Parathyroid adenoma (tissue), 2 donors: ENCODE measurements at regions not wholly inside any gene's neighbourhood (a gene's known extent, or its start where the extent isn't known, plus 50 kb on each side); places are given as distances from the start of the nearest gene placed in this dataset.

Source experiments
- H2AFZ ChIP-seq: fragments of 300-600 bp; sonication (generic); one replicate; pipeline ENCODE4 v1.7.0; 2017; ENCODE audit warnings: antibody characterized with exemption, mild to moderate bottlenecking
- H3K27ac ChIP-seq: fragments of 300-600 bp; sonication (generic); one replicate; pipeline ENCODE4 v1.7.0; 2017
- H3K27me3 ChIP-seq: fragments of 300-600 bp; sonication (generic); one replicate; pipeline ENCODE4 v1.7.0; 2017; ENCODE audit warnings: low read length; ENCODE audit not compliant: control insufficient read depth, insufficient read depth
- H3K36me3 ChIP-seq: fragments of 300-600 bp; sonication (generic); one replicate; pipeline ENCODE4 v1.7.0; 2017; ENCODE audit warnings: low read length; ENCODE audit not compliant: control insufficient read depth, insufficient read depth
- H3K4me1 ChIP-seq: fragments of 300-600 bp; sonication (generic); one replicate; pipeline ENCODE4 v1.7.0; 2017; ENCODE audit warnings: control low read depth
- H3K4me2 ChIP-seq: fragments of 300-600 bp; sonication (generic); one replicate; pipeline ENCODE4 v1.7.0; 2017; ENCODE audit warnings: low read length
- H3K4me3 ChIP-seq: fragments of 300-600 bp; sonication (generic); one replicate; pipeline ENCODE4 v1.7.0; 2017; ENCODE audit warnings: low read depth, low read length
- H3K79me2 ChIP-seq: fragments of 300-600 bp; sonication (generic); one replicate; pipeline ENCODE4 v1.7.0; 2017; ENCODE audit warnings: control low read depth
- H3K9ac ChIP-seq: fragments of 300-600 bp; sonication (generic); one replicate; pipeline ENCODE4 v1.7.0; 2017; ENCODE audit warnings: mild to moderate bottlenecking
- H3K9me3 ChIP-seq: fragments of 300-600 bp; sonication (generic); one replicate; pipeline ENCODE4 v1.7.0; 2017; ENCODE audit warnings: low read length; ENCODE audit not compliant: control insufficient read depth
- CTCF ChIP-seq: fragments of 300-600 bp; sonication (generic); IDR thresholded peaks from one replicate; pipeline ENCODE4 v1.7.0; 2017; ENCODE audit warnings: antibody characterized with exemption, mild to moderate bottlenecking
- donor health status: primary hyperparathyroidism.

DNA sequence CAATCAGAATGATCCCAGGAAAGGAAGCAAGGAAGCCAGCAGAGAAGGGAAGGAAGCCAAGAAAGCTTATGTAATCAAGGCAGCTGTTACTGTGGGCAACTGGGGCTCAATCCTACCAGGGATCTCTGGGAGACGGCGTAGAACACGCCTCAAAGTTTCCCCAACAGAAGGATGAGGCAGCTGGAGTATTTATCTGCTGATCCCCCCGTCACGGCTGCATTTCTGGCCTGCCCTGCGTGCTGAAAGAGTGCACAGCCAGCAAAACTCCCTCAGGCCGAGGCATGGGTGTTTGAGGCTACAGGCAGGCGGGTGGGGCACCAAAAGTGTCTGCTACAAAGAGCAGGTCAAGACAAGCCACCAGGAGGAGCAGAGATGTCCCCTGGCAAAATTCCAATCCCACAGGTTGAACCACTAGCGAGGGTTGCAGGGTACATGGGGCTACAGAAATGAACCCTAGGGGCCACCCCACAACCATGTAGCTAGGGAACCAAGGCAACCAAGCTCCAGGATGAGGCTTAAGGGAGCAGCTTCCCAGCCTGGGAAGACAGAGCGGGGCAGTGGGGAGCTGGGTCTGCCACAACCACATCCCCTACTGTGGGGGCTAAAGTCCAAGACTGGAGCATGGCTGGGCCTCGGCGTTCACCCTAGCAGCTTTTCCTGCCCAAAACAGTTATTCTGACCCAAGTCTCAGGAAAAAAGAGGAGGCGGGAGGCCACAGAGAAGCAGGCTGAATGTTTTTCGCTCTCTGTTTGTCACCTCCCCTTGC is 113.4 kb downstream of the BCOR start:
- H3K4me2 ChIP-seq = no peak overlapping the region
- H3K79me2 ChIP-seq = no peaks in the 10 kb centered on the region
- H3K9me3 ChIP-seq = no peaks in the 10 kb centered on the region
- no peak overlapping the region for H2AFZ ChIP-seq
- H3K27ac ChIP-seq = no peak overlapping the region
- no peaks in the 10 kb centered on the region for H3K27me3 ChIP-seq
- no peaks in the 10 kb centered on the region for H3K36me3 ChIP-seq
- H3K4me3 ChIP-seq = no peak overlapping the region
- H3K9ac ChIP-seq = no peak overlapping the region
- H3K4me1 ChIP-seq = no peaks in the 10 kb centered on the region
- no peak for TF ChIP-seq CTCF

- no peak overlapping the region for H2AFZ ChIP-seq
- H3K27ac ChIP-seq = no peak overlapping the region
- H3K4me2 ChIP-seq = no peak overlapping the region
- H3K36me3 ChIP-seq = no peaks in the 10 kb centered on the region
- H3K27me3 ChIP-seq = no peaks in the 10 kb centered on the region
- TF ChIP-seq CTCF = no peak
- H3K79me2 ChIP-seq = no peaks in the 10 kb centered on the region
- H3K4me1 ChIP-seq = no peaks in the 10 kb centered on the region
- H3K9ac ChIP-seq = no peak overlapping the region
- H3K4me3 ChIP-seq = no peak overlapping the region
- H3K9me3 ChIP-seq = no peaks in the 10 kb centered on the region
Observed at GRCh38 chrX:39985071-39985470, 112.7 kb downstream of the BCOR start.

GRCh38 chrX:39985551-39985950 is 112.2 kb downstream of the BCOR start:
- Histone ChIP-seq H3K27ac (no peak overlapping the region), H2AFZ (no peak overlapping the region), H3K4me1 (no peaks in the 10 kb centered on the region), H3K79me2 (no peaks in the 10 kb centered on the region), H3K36me3 (no peaks in the 10 kb centered on the region), H3K4me2 (no peak overlapping the region), H3K27me3 (no peaks in the 10 kb centered on the region), H3K9me3 (no peaks in the 10 kb centered on the region), H3K4me3 (no peak overlapping the region), H3K9ac (no peak overlapping the region)
- TF ChIP-seq CTCF = no peak

DNA sequence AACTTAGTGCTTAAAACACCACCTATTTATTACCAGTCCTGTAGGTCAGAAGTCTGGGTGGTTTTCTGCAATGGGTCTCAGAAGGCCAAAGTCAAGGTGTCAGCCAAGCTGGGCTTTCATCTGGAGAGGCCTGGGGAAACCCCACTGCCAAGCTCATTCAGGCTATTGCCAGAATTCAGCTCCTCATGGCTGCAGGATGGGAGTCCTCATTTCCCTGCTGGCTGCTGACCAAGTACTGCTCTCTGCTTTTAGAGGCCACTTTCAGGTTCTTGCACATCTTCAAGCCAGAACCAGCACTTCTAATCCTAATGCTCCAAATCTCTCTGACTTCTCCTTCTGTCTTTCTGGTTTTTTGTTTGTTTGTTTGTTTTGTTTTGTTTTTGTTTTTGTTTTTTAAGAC is 109.3 kb downstream of the BCOR start:
- no peak for TF ChIP-seq CTCF
- no peak overlapping the region for H3K9ac ChIP-seq
- no peaks in the 10 kb centered on the region for H3K27me3 ChIP-seq
- no peaks in the 10 kb centered on the region for H3K36me3 ChIP-seq
- no peak overlapping the region for H3K4me2 ChIP-seq
- no peak overlapping the region for H2AFZ ChIP-seq
- no peaks in the 10 kb centered on the region for H3K4me1 ChIP-seq
- H3K9me3 ChIP-seq = no peaks in the 10 kb centered on the region
- H3K27ac ChIP-seq = no peak overlapping the region
- no peaks in the 10 kb centered on the region for H3K79me2 ChIP-seq
- no peak overlapping the region for H3K4me3 ChIP-seq

DNA sequence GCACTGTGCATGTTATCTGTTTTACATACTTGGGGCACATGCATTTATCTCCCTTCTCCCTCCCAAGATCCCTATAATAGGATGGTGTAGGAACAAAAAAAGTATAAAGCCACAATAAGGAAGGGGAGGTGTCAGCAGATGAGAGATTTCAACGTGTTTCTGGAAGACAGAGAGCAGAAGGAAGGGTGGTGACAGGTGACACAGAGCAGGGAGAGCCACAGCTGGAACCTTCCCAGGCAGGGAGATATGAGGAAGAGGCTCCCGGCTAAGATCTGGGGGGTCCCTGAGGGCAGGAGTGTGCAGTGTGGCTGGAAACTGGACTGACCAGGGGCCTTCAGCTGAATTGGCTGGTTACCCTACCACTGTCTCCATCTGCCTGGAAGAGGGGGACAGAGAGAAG is 107.4 kb downstream of the BCOR start:
- Histone ChIP-seq H3K4me1 (no peaks in the 10 kb centered on the region), H3K36me3 (no peaks in the 10 kb centered on the region), H3K79me2 (no peaks in the 10 kb centered on the region), H3K9ac (no peak overlapping the region), H3K4me3 (no peak overlapping the region), H3K9me3 (no peaks in the 10 kb centered on the region), H3K27ac (no peak overlapping the region), H2AFZ (no peak overlapping the region), H3K4me2 (no peak overlapping the region), H3K27me3 (no peaks in the 10 kb centered on the region)
- no peak for TF ChIP-seq CTCF
